ENCODE measurements at regions not wholly inside any gene's neighbourhood (a gene's known extent, or its start where the extent isn't known, plus 50 kb on each side); places are given as distances from the start of the nearest gene placed in this dataset.

DNA sequence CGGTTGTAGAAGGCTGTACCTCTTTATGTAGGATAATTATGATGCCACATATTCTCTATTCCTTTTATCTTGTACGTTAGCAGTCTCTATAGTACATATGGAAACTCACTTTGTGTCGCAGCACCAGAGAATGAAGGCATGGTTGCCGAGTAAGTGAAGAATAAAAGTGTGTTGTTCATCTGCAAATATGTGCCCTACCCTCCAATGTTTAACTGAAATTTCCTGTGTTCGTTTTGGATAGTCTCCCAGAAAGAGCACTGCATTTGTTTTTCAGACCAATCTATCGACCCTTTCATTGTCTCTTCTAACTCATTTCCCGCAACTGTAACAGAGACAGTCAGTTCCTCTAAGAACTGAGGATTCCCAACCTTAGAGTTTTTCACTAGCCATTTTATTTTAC lies 592.8 kb downstream of the TUSC7 start:
- TF ChIP-seq, protein P1, sequence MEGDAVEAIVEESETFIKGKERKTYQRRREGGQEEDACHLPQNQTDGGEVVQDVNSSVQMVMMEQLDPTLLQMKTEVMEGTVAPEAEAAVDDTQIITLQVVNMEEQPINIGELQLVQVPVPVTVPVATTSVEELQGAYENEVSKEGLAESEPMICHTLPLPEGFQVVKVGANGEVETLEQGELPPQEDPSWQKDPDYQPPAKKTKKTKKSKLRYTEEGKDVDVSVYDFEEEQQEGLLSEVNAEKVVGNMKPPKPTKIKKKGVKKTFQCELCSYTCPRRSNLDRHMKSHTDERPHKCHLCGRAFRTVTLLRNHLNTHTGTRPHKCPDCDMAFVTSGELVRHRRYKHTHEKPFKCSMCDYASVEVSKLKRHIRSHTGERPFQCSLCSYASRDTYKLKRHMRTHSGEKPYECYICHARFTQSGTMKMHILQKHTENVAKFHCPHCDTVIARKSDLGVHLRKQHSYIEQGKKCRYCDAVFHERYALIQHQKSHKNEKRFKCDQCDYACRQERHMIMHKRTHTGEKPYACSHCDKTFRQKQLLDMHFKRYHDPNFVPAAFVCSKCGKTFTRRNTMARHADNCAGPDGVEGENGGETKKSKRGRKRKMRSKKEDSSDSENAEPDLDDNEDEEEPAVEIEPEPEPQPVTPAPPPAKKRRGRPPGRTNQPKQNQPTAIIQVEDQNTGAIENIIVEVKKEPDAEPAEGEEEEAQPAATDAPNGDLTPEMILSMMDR (IDR thresholded peaks at IDR 0.05): no peak
- Mint-ChIP-seq H3K36me3 (ENCODE audit: low read depth) (no peaks in the 10 kb centered on the region), H3K9me3 (no peaks in the 10 kb centered on the region), H3K27me3 (ENCODE audit: low read depth, poor library complexity) (peaks cover 6% of the 10 kb centered on the region), H3K4me1 (no peaks in the 10 kb centered on the region), H3K27ac (no peak overlapping the region), H3K4me3 (no peak overlapping the region)
- no peak for DNase-seq

DNA sequence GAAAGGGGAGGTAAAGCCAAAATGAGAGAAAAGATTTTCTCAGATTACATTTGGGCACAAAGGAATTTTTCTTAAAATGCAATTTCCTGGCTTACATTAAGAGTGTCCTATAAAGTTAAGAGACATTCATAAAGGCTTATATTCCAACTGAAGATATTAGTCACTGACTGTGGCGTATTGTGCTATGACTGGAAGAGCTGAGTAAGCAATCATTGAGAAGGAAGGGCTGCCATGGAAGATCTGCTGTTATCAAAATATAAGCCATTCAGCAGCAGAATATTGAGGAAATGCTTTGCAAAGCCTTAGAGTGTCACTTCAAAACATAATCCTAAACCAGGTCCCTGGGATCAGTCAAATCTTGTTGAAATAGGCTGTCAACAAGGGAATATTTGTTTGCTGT lies 593.9 kb downstream of the TUSC7 start:
- DNase-seq: no peak
- Mint-ChIP-seq H3K9me3 (no peaks in the 10 kb centered on the region), H3K36me3 (ENCODE audit: low read depth) (no peaks in the 10 kb centered on the region), H3K4me3 (no peak overlapping the region), H3K4me1 (peaks cover 7% of the 10 kb centered on the region), H3K27me3 (ENCODE audit: low read depth, poor library complexity) (peaks cover 6% of the 10 kb centered on the region), H3K27ac (no peak overlapping the region)
- TF ChIP-seq, protein P1 (IDR thresholded peaks at IDR 0.05): no peak

DNA sequence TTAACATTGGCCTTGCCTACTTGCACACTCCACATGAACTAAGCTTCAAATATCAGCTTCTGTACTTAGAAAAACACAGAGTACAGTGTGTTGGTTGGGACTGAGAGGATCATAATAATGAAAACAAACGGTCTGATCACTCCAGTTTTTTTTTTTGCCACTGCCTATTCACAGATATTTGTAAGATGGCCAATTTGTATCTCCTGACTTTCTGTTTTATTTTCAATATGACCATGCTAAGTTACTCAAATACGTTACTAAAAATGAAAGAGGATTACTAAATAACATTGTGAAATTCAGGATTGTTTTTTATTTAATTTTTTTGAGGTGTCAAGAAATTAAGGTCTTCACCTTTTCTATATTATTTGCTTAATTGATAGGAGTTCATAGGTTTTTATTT lies 595.1 kb downstream of the TUSC7 start:
- Mint-ChIP-seq H3K9me3 (no peaks in the 10 kb centered on the region), H3K36me3 (ENCODE audit: low read depth) (no peaks in the 10 kb centered on the region), H3K4me3 (no peak overlapping the region), H3K27ac (no peak overlapping the region), H3K4me1 (peaks cover 7% of the 10 kb centered on the region), H3K27me3 (ENCODE audit: low read depth, poor library complexity) (peaks cover 6% of the 10 kb centered on the region)
- TF ChIP-seq, protein P1 (IDR thresholded peaks at IDR 0.05): no peak
- DNase-seq: no peak

DNA sequence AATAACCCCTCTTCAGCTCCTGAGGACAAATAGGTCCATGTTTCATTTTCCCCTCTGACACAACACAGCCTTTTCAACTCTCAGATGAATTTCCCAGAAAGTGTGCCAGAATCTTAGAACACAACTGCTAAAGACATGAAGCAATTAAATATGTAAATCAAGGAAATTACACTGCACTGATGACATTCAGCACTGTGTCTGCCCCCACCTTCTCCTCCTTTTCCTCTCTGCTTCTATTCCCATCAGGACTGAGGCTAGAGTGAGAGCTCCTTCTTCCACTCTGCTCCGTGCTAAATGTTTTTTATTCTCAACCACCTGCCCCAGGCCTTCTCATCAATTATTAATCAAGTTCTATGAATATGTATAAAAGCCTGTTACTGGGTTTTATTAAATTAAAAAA lies 596.1 kb downstream of the TUSC7 start:
- H3K27me3 Mint-ChIP-seq (ENCODE audit: low read depth, poor library complexity): peaks cover 6% of the 10 kb centered on the region
- DNase-seq: no peak
- no peak overlapping the region for H3K4me3 Mint-ChIP-seq
- H3K4me1 Mint-ChIP-seq: peaks cover 7% of the 10 kb centered on the region
- TF ChIP-seq, protein P1 (IDR thresholded peaks at IDR 0.05): no peak
- no peaks in the 10 kb centered on the region for H3K36me3 Mint-ChIP-seq (ENCODE audit: low read depth)
- no peak overlapping the region for H3K27ac Mint-ChIP-seq
- no peaks in the 10 kb centered on the region for H3K9me3 Mint-ChIP-seq

DNA sequence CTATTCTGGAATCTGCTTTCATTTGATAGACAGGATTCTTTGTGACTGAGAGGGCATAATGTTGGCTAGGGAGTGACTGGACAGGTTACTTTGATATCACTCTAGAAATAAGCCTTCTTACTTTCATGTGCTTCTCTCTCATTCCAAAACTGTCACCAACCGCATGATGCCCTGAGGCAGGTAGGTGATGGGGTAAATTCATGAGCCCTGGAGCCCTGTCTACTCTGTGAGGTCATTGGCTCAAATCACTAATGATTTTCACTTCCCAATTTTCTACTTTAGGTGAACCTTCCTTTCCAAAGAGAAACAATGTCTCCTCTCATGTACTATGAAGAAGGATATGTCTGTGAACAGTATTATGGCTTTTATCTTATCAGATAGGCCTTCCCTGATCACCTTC lies 596.7 kb downstream of the TUSC7 start:
- DNase-seq: no peak
- H3K4me1 Mint-ChIP-seq: peaks cover 7% of the 10 kb centered on the region
- no peak overlapping the region for H3K4me3 Mint-ChIP-seq
- H3K36me3 Mint-ChIP-seq (ENCODE audit: low read depth): no peaks in the 10 kb centered on the region
- no peaks in the 10 kb centered on the region for H3K9me3 Mint-ChIP-seq
- no peak overlapping the region for H3K27ac Mint-ChIP-seq
- TF ChIP-seq, protein P1 (IDR thresholded peaks at IDR 0.05): no peak
- peaks cover 6% of the 10 kb centered on the region for H3K27me3 Mint-ChIP-seq (ENCODE audit: low read depth, poor library complexity)

DNA sequence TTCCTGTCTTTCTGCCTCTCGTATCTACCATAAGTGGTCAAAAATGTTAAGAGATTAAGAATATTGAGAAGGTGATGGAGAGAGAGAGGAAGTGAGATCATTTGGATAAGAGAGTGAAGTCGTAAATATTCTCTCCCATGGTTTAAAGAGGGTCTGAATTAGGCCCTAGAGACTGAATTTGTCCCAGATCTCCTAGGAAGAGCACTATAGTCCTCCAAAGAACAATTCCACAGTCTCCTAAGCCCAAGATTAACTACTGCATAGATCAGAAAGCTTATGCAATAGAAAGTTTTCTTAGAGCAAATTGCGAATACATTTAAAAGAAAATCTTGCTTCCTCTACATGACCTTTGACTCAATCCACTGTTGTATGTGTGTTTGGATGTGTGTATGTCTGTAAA lies 598.8 kb downstream of the TUSC7 start:
- DNase-seq: no peak
- TF ChIP-seq, protein P1 (IDR thresholded peaks at IDR 0.05): no peak
- H3K27me3 Mint-ChIP-seq (ENCODE audit: low read depth, poor library complexity): peaks cover 6% of the 10 kb centered on the region
- no peaks in the 10 kb centered on the region for H3K36me3 Mint-ChIP-seq (ENCODE audit: low read depth)
- no peak overlapping the region for H3K4me3 Mint-ChIP-seq
- no peaks in the 10 kb centered on the region for H3K9me3 Mint-ChIP-seq
- H3K27ac Mint-ChIP-seq: no peak overlapping the region
- peaks cover 7% of the 10 kb centered on the region for H3K4me1 Mint-ChIP-seq

Data from nephron progenitor cell (in vitro differentiated cells).